Parathyroid adenoma (tissue), 2 donors: ENCODE measurements at regions not wholly inside any gene's neighbourhood (a gene's known extent, or its start where the extent isn't known, plus 50 kb on each side); places are given as distances from the start of the nearest gene placed in this dataset.

Source experiments
- H2AFZ ChIP-seq: fragments of 300-600 bp; sonication (generic); one replicate; pipeline ENCODE4 v1.7.0; 2017; ENCODE audit warnings: antibody characterized with exemption, mild to moderate bottlenecking
- H3K27ac ChIP-seq: fragments of 300-600 bp; sonication (generic); one replicate; pipeline ENCODE4 v1.7.0; 2017
- H3K27me3 ChIP-seq: fragments of 300-600 bp; sonication (generic); one replicate; pipeline ENCODE4 v1.7.0; 2017; ENCODE audit warnings: low read length; ENCODE audit not compliant: control insufficient read depth, insufficient read depth
- H3K36me3 ChIP-seq: fragments of 300-600 bp; sonication (generic); one replicate; pipeline ENCODE4 v1.7.0; 2017; ENCODE audit warnings: low read length; ENCODE audit not compliant: control insufficient read depth, insufficient read depth
- H3K4me1 ChIP-seq: fragments of 300-600 bp; sonication (generic); one replicate; pipeline ENCODE4 v1.7.0; 2017; ENCODE audit warnings: control low read depth
- H3K4me2 ChIP-seq: fragments of 300-600 bp; sonication (generic); one replicate; pipeline ENCODE4 v1.7.0; 2017; ENCODE audit warnings: low read length
- H3K4me3 ChIP-seq: fragments of 300-600 bp; sonication (generic); one replicate; pipeline ENCODE4 v1.7.0; 2017; ENCODE audit warnings: low read depth, low read length
- H3K79me2 ChIP-seq: fragments of 300-600 bp; sonication (generic); one replicate; pipeline ENCODE4 v1.7.0; 2017; ENCODE audit warnings: control low read depth
- H3K9ac ChIP-seq: fragments of 300-600 bp; sonication (generic); one replicate; pipeline ENCODE4 v1.7.0; 2017; ENCODE audit warnings: mild to moderate bottlenecking
- H3K9me3 ChIP-seq: fragments of 300-600 bp; sonication (generic); one replicate; pipeline ENCODE4 v1.7.0; 2017; ENCODE audit warnings: low read length; ENCODE audit not compliant: control insufficient read depth
- TF ChIP-seq, protein P1 (sequence below): fragments of 300-600 bp; sonication (generic); IDR thresholded peaks from one replicate; pipeline ENCODE4 v1.7.0; 2017; ENCODE audit warnings: antibody characterized with exemption, mild to moderate bottlenecking
- donor health status: primary hyperparathyroidism.

DNA sequence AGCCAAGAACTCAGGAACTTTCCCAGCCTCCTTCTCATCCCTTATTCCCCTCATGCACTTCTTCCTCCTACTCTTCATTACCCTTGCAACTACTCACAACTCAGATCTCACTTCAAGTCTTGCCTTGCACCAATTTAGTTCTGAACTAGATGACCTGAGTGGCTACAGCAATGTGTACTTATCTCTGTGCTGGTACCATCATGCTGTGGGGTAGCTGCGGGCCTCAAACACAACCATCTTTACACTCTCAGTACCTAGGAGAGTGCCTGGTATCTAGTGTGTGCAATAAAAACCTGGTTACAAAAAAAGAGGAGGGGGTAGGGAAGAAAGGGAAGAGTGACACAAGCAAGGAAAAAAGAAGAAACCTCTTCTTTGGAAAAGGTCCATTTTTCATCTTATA, 219.0 kb downstream of the SPTSSA start:
- Histone ChIP-seq H3K9me3 (no peaks in the 10 kb centered on the region), H3K27ac (no peak overlapping the region), H3K4me3 (no peak overlapping the region), H3K27me3 (no peaks in the 10 kb centered on the region), H2AFZ (no peak overlapping the region), H3K4me1 (no peaks in the 10 kb centered on the region), H3K36me3 (no peaks in the 10 kb centered on the region), H3K9ac (no peak overlapping the region), H3K4me2 (no peak overlapping the region), H3K79me2 (no peaks in the 10 kb centered on the region)
- TF ChIP-seq, protein P1, sequence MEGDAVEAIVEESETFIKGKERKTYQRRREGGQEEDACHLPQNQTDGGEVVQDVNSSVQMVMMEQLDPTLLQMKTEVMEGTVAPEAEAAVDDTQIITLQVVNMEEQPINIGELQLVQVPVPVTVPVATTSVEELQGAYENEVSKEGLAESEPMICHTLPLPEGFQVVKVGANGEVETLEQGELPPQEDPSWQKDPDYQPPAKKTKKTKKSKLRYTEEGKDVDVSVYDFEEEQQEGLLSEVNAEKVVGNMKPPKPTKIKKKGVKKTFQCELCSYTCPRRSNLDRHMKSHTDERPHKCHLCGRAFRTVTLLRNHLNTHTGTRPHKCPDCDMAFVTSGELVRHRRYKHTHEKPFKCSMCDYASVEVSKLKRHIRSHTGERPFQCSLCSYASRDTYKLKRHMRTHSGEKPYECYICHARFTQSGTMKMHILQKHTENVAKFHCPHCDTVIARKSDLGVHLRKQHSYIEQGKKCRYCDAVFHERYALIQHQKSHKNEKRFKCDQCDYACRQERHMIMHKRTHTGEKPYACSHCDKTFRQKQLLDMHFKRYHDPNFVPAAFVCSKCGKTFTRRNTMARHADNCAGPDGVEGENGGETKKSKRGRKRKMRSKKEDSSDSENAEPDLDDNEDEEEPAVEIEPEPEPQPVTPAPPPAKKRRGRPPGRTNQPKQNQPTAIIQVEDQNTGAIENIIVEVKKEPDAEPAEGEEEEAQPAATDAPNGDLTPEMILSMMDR: no peak

DNA sequence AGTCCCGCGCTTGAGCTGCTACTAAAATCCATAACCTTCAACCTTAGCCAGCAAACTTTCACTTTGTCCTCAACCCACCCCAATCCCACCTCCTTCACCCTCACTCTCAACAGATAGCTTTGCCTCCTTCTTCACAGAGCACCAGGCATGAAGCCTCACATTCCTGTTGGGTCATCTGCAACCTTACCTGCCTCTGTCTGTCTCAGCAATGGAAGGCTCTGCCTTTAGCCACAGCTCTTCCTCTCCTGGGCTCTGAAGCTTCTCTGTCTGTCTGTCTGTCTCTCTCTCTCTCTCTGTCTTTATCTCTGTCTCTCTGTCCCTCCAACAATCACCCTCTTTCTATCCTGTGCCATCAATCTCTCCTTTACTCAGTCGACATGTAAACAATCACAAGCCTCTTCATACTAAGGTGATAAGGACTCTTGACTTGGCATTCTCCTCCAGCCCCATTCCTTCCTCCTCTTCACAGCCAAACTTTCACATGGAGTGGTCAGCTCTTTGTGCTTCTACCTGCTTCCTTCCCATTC, 220.8 kb downstream of the SPTSSA start:
- H2AFZ ChIP-seq: no peak overlapping the region
- no peaks in the 10 kb centered on the region for H3K79me2 ChIP-seq
- H3K9me3 ChIP-seq: no peaks in the 10 kb centered on the region
- TF ChIP-seq, protein P1: no peak
- H3K4me2 ChIP-seq: no peak overlapping the region
- H3K27me3 ChIP-seq: no peaks in the 10 kb centered on the region
- no peak overlapping the region for H3K27ac ChIP-seq
- H3K4me1 ChIP-seq: no peaks in the 10 kb centered on the region
- no peaks in the 10 kb centered on the region for H3K36me3 ChIP-seq
- no peak overlapping the region for H3K9ac ChIP-seq
- no peak overlapping the region for H3K4me3 ChIP-seq

DNA sequence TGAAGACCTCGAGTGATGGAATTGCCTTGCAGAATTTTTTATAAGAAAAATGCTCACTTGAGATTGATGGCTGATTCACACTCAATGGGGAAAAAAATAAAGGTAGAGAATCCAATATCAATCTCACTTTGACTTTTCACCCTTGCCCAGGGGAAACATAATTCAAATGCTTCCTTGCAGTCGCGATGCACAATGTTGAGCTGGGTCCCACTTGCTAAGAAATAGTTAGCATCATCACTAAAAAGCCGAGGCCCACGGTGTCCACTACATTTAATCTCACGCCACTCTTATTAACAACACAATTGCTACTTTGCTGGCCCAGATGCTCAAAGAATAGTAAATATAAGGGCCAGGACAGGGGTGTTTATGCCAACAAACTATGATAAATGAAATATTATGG, 223.4 kb downstream of the SPTSSA start:
- no peaks in the 10 kb centered on the region for H3K27me3 ChIP-seq
- TF ChIP-seq, protein P1: no peak
- no peaks in the 10 kb centered on the region for H3K36me3 ChIP-seq
- no peak overlapping the region for H3K4me2 ChIP-seq
- H3K79me2 ChIP-seq: no peaks in the 10 kb centered on the region
- H3K4me3 ChIP-seq: no peak overlapping the region
- H3K9ac ChIP-seq: no peak overlapping the region
- H3K4me1 ChIP-seq: no peaks in the 10 kb centered on the region
- H3K27ac ChIP-seq: no peak overlapping the region
- no peak overlapping the region for H2AFZ ChIP-seq
- no peaks in the 10 kb centered on the region for H3K9me3 ChIP-seq

DNA sequence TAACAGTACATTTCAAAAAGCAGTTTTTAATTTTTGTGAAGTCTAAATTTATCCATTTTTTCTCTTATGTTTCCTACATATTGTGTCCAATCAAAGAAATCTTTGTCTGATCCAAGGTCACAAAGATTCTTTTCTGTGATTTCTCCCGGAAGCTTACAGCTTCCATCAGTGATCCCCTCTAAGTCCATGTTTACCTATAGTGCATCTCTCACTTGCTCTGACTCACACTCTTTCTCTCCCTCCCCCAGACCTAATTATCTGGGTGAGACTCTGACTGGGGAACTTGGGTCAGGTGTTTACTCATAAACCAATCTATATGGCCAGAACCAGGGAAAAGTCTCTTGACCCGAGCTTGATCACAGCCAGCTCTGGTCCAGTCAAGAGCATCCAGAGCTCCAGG, 224.4 kb downstream of the SPTSSA start:
- no peak overlapping the region for H3K4me2 ChIP-seq
- H3K27ac ChIP-seq: no peak overlapping the region
- no peak overlapping the region for H3K4me3 ChIP-seq
- no peak overlapping the region for H2AFZ ChIP-seq
- H3K9me3 ChIP-seq: no peaks in the 10 kb centered on the region
- no peaks in the 10 kb centered on the region for H3K4me1 ChIP-seq
- H3K9ac ChIP-seq: no peak overlapping the region
- H3K27me3 ChIP-seq: no peaks in the 10 kb centered on the region
- no peaks in the 10 kb centered on the region for H3K79me2 ChIP-seq
- no peaks in the 10 kb centered on the region for H3K36me3 ChIP-seq
- TF ChIP-seq, protein P1: no peak

DNA sequence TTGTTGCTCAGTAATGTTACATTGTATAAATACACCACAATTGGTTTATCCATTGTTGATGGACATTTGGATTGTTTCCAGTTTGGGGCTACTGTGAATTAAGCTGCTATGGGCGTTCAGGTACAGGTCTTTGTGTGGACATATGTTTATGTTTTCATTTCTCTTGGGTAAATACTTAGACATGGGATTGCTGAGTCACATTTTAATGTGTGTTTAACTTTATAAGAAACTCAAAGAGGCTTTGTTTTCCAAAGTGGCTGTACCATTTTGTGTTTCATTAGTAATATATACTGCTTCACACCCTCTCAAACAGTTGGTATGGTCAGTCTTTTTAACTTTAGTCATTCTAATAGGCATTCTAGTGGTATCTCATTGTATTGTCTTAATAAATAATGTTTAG, 225.0 kb downstream of the SPTSSA start:
- Histone ChIP-seq H3K4me2 (no peak overlapping the region), H3K27me3 (no peaks in the 10 kb centered on the region), H3K4me3 (no peak overlapping the region), H3K79me2 (no peaks in the 10 kb centered on the region), H2AFZ (no peak overlapping the region), H3K27ac (no peak overlapping the region), H3K9me3 (no peaks in the 10 kb centered on the region), H3K36me3 (no peaks in the 10 kb centered on the region), H3K9ac (no peak overlapping the region), H3K4me1 (no peaks in the 10 kb centered on the region)
- TF ChIP-seq, protein P1: no peak
